ENCODE measurements at regions not wholly inside any gene's neighbourhood (a gene's known extent, or its start where the extent isn't known, plus 50 kb on each side); places are given as distances from the start of the nearest gene placed in this dataset.
A peak's percentile ranks its signal among the peaks of the same experiment; 100 is the strongest.

DNA sequence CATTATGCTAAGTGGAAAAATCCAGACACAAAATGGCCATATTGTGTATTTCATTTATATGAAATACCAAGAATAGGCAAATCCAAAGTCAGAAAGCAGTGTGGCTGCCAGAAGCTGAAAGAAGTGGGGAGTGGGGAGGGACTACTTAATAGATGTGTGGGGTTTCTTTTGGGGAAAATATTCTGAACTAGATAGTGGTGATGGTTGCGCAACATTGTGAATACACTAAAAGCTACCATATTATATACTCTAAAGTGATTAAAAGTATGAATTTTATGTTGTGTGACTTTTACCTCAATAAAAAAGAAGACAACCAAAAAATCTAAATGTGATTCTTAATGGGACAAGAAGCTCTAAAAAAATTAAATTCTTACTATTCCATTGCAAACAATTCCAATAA lies 272.6 kb downstream of the DAD1 start:
- H3K4me1 ChIP-seq (ENCODE audit: low read length) = peaks cover 17% of the 10 kb centered on the region
- no peak overlapping the region for H3K4me3 ChIP-seq (ENCODE audit: low read length)
- no peaks in the 10 kb centered on the region for H4K20me1 ChIP-seq (ENCODE audit: insufficient read depth, low read length)
- no peak for TF ChIP-seq EZH2phosphoT487 (IDR thresholded peaks at IDR 0.05; ENCODE audit: low read depth)
- TF ChIP-seq, protein P1, sequence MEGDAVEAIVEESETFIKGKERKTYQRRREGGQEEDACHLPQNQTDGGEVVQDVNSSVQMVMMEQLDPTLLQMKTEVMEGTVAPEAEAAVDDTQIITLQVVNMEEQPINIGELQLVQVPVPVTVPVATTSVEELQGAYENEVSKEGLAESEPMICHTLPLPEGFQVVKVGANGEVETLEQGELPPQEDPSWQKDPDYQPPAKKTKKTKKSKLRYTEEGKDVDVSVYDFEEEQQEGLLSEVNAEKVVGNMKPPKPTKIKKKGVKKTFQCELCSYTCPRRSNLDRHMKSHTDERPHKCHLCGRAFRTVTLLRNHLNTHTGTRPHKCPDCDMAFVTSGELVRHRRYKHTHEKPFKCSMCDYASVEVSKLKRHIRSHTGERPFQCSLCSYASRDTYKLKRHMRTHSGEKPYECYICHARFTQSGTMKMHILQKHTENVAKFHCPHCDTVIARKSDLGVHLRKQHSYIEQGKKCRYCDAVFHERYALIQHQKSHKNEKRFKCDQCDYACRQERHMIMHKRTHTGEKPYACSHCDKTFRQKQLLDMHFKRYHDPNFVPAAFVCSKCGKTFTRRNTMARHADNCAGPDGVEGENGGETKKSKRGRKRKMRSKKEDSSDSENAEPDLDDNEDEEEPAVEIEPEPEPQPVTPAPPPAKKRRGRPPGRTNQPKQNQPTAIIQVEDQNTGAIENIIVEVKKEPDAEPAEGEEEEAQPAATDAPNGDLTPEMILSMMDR (IDR thresholded peaks at IDR 0.05; ENCODE audit: low read depth, low read length) = no peak
- no peaks in the 10 kb centered on the region for H3K79me2 ChIP-seq (ENCODE audit: low read length)
- H2AFZ ChIP-seq (ENCODE audit: low read depth, low read length) = no peak overlapping the region
- no peak overlapping the region for H3K9ac ChIP-seq (ENCODE audit: low read length)
- no peaks in the 10 kb centered on the region for H3K9me3 ChIP-seq (ENCODE audit: insufficient read depth, low read length)
- H3K36me3 ChIP-seq (replicated peaks; ENCODE audit: low read depth, low read length) = no peaks in the 10 kb centered on the region
- peaks cover 23% of the 10 kb centered on the region for H3K27me3 ChIP-seq (ENCODE audit: low read depth, low read length)
- no peak overlapping the region for H3K4me2 ChIP-seq (ENCODE audit: low read length)
- H3K27ac ChIP-seq (ENCODE audit: low read length) = no peak overlapping the region

DNA sequence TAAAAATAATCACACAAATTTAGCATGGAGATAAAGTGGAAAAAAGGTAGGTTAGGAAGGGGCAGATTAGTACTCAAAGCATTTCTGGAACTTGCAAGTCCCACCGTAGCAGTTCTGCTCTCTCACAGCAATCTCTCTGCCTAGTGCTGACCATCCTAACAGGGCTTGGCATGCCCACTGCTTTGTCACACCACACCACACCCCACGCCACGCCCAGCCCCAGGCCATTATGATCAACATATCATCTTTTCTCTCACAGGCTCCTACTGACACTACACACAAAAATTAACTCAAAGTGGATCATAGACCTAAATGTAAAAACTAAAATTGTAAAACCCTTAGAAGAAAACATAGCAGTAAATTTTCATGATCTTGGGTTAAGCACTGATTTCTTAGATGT lies 273.7 kb downstream of the DAD1 start:
- H3K79me2 ChIP-seq (ENCODE audit: low read length) = no peaks in the 10 kb centered on the region
- no peak overlapping the region for H3K27ac ChIP-seq (ENCODE audit: low read length)
- no peaks in the 10 kb centered on the region for H3K36me3 ChIP-seq (replicated peaks; ENCODE audit: low read depth, low read length)
- no peak overlapping the region for H3K4me3 ChIP-seq (ENCODE audit: low read length)
- H3K4me1 ChIP-seq (ENCODE audit: low read length) = peaks cover 20% of the 10 kb centered on the region
- H2AFZ ChIP-seq (ENCODE audit: low read depth, low read length) = no peak overlapping the region
- H3K4me2 ChIP-seq (ENCODE audit: low read length) = no peak overlapping the region
- H4K20me1 ChIP-seq (ENCODE audit: insufficient read depth, low read length) = no peaks in the 10 kb centered on the region
- no peak overlapping the region for H3K9ac ChIP-seq (ENCODE audit: low read length)
- peaks cover 17% of the 10 kb centered on the region for H3K27me3 ChIP-seq (ENCODE audit: low read depth, low read length)
- H3K9me3 ChIP-seq (ENCODE audit: insufficient read depth, low read length) = no peaks in the 10 kb centered on the region
- TF ChIP-seq, protein P1 (IDR thresholded peaks at IDR 0.05; ENCODE audit: low read depth, low read length) = no peak
- no peak for TF ChIP-seq EZH2phosphoT487 (IDR thresholded peaks at IDR 0.05; ENCODE audit: low read depth)

DNA sequence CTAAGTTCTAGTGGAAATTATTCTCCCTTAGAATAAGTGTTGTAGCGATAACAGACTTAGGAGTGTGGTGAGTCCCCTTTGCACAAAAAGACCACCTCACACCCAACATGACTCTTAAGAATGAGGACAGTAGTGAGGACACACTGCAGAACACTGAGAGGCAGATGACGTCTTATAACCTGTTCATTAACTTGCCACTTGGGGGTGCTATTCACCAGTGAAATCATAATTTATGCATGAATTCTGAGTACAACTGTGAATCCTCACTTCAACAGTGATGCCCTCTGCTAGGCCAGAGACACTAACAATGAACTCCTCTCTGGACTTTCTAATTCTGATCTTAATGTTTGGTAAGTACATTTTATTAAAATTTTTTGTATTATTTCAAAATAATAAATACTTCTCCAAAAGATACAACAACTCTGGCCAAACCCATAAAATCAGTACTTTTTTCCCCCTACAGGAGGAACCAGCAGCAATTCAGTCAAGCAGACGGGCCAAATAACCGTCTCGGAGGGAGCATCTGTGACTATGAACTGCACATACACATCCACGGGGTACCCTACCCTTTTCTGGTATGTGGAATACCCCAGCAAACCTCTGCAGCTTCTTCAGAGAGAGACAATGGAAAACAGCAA lies 274.7 kb downstream of the DAD1 start:
- Histone ChIP-seq H3K4me2 (ENCODE audit: low read length) (no peak overlapping the region), H3K4me1 (ENCODE audit: low read length) (peaks cover 14% of the 10 kb centered on the region), H3K9me3 (ENCODE audit: insufficient read depth, low read length) (no peaks in the 10 kb centered on the region), H3K9ac (ENCODE audit: low read length) (no peak overlapping the region), H4K20me1 (ENCODE audit: insufficient read depth, low read length) (no peaks in the 10 kb centered on the region), H2AFZ (ENCODE audit: low read depth, low read length) (0 out of 2 replicates have a peak overlapping the region, but pooled peaks have one; percentile 3), H3K4me3 (ENCODE audit: low read length) (no peak overlapping the region), H3K36me3 (replicated peaks; ENCODE audit: low read depth, low read length) (no peaks in the 10 kb centered on the region), H3K79me2 (ENCODE audit: low read length) (no peaks in the 10 kb centered on the region), H3K27ac (ENCODE audit: low read length) (no peak overlapping the region), H3K27me3 (ENCODE audit: low read depth, low read length) (peaks cover 11% of the 10 kb centered on the region)
- no peak for TF ChIP-seq EZH2phosphoT487 (IDR thresholded peaks at IDR 0.05; ENCODE audit: low read depth)
- TF ChIP-seq, protein P1 (IDR thresholded peaks at IDR 0.05; ENCODE audit: low read depth, low read length) = peak; percentile 78

DNA sequence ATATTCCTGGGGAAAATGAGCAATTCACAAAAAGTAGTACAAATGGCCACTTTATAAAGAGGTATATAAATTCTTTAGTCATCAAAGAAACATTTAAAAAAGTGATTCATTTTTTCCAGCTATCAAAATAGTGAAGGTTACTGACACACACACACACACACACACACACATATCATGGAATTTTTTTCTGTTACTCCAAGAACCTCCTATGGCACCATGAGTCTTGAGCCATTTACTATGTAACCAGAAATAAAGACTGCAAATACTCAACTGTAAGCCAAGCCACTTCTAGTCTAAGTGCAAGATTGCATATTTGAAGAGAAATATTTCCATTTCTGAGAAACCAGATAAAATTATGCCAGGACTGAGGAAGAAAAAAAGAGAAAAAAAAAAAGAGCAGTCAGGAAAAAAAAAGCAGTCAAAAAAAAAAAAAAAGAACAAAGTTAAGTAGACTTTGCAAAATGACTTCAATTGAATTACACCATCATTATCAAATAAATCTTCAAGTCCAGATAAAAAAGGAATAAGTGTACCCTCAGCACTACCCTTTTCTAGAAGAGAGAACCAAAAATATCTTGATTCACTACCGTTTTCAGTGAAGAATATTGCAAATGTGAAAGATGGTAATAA lies 275.7 kb downstream of the DAD1 start:
- Histone ChIP-seq H3K4me3 (ENCODE audit: low read length) (no peak overlapping the region), H3K4me2 (ENCODE audit: low read length) (no peak overlapping the region), H3K4me1 (ENCODE audit: low read length) (peaks cover 14% of the 10 kb centered on the region), H3K79me2 (ENCODE audit: low read length) (no peaks in the 10 kb centered on the region), H4K20me1 (ENCODE audit: insufficient read depth, low read length) (no peaks in the 10 kb centered on the region), H2AFZ (ENCODE audit: low read depth, low read length) (no peak overlapping the region), H3K27ac (ENCODE audit: low read length) (no peak overlapping the region), H3K36me3 (replicated peaks; ENCODE audit: low read depth, low read length) (no peaks in the 10 kb centered on the region), H3K9me3 (ENCODE audit: insufficient read depth, low read length) (no peaks in the 10 kb centered on the region), H3K9ac (ENCODE audit: low read length) (no peak overlapping the region), H3K27me3 (ENCODE audit: low read depth, low read length) (0 out of 2 replicates have a peak, but pooled peaks cover 2% of the 10 kb centered on the region)
- TF ChIP-seq, protein P1 (IDR thresholded peaks at IDR 0.05; ENCODE audit: low read depth, low read length) = no peak
- TF ChIP-seq EZH2phosphoT487 (IDR thresholded peaks at IDR 0.05; ENCODE audit: low read depth) = no peak

Data from OCI-LY3 (cell line).